Sigmoid colon (tissue), 6 donors: ENCODE measurements at regions not wholly inside any gene's neighbourhood (a gene's known extent, or its start where the extent isn't known, plus 50 kb on each side); places are given as distances from the start of the nearest gene placed in this dataset.

Experiments used
- DNase-seq: peaks from one replicate; pipeline ENCODE4 v3.0.0-alpha.2; 2019
- H3K27ac ChIP-seq, 4 donors: fragments of 200-600 bp; sonication (generic); one replicate each; pipeline ENCODE4 v1.5.1; 2016 to 2019; ENCODE audit warnings: mild to moderate bottlenecking in 1 of 4
- H3K27me3 ChIP-seq, 3 donors: fragments of 200-600 bp; sonication (generic); one replicate each; pipeline ENCODE4 v1.5.1; 2019; ENCODE audit warnings: mild to moderate bottlenecking in 1 of 3
- H3K36me3 ChIP-seq, 4 donors: fragments of 200-600 bp; sonication (generic); one replicate each; pipeline ENCODE4 v1.5.1; 2016 to 2019
- H3K4me1 ChIP-seq, 4 donors: fragments of 200-600 bp; sonication (generic); one replicate each; pipeline ENCODE4 v1.5.1; 2017 to 2019
- H3K4me3 ChIP-seq, 4 donors: fragments of 200-600 bp; sonication (generic); one replicate each; pipeline ENCODE4 v1.5.1; 2017 to 2019; ENCODE audit warnings: mild to moderate bottlenecking in 2 of 4, moderate library complexity in 1 of 4
- H3K9me3 ChIP-seq, 4 donors: fragments of 200-600 bp in 3 of 4; sonication (generic) in 3 of 4; one replicate each; pipeline versions ENCODE4 v1.5.1 to v1.6.1; 2013 to 2019
- EP300 ChIP-seq, 4 donors: sonication (generic); formaldehyde crosslinking; IDR thresholded peaks; one replicate each; pipeline ENCODE4 v1.6.1; 2017; ENCODE audit warnings: antibody characterized with exemption in 4 of 4
- POLR2A ChIP-seq, 2 donors: fragments of 450-650 bp; IDR thresholded peaks; one replicate each; pipeline ENCODE4 v1.6.1; 2016; ENCODE audit warnings: antibody characterized with exemption in 2 of 2, mild to moderate bottlenecking in 2 of 2, moderate library complexity in 2 of 2
- POLR2AphosphoS5 ChIP-seq, 4 donors: sonication (generic); formaldehyde crosslinking; IDR thresholded peaks; one replicate each; pipeline ENCODE4 v1.6.1; 2017; ENCODE audit warnings: antibody characterized with exemption in 4 of 4
- WGBS, 2 donors: extraction: QIAGEN DNeasy Blood & Tissue Kit; methylation state at CpG; one replicate each; pipeline ENCODE4 v1.1.7; 2013; 5-methylcytosine and 5-hydroxymethylcytosine counted together
- intact Hi-C: fragments of 100-400 bp; cut with DNase I; formaldehyde crosslinking; loops from one replicate; pipeline ENCODE4 v1.15.1; 2023
- TF ChIP-seq, protein P1 (sequence below), 4 experiments: fragments of 450-650 bp in 3 of 4; fragments of 200-600 bp in 1 of 4; IDR thresholded peaks; one replicate each; pipeline ENCODE4 v1.5.1; 2016 to 2019; ENCODE audit warnings: antibody characterized with exemption in 4 of 4, mild to moderate bottlenecking in 3 of 4, moderate library complexity in 2 of 4
- donor health status: healthy with polysubstance abuse.
- donor health status: healthy.

DNA sequence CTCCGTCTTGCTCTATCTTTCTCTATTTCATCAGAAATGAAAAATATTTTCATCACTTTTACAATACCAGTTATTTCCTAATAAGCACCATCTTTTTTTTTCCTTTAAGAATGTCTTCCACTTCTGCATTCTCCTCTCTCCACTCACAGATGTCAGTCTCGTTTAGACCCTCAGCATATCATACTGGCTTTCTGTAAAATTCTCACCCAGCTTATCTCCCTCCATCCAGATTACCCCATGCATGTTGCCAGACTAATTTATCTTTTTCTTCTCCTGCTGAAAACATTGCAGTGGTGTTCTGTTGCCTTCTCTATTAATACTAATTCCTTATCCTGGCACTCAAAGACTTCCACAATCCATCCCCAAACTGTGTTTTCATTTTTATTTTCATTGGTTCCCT is 513.8 kb upstream of the KLF12 start:
- intact Hi-C loops: no loop called here
- H3K9me3 ChIP-seq: no peaks in the 10 kb centered on the region
- no peaks in the 10 kb centered on the region for H3K4me1 ChIP-seq
- H3K27ac ChIP-seq: no peak overlapping the region
- 63 to 73% methylated on average over 2 of the region's 2 CpGs for WGBS, 2 donors
- TF ChIP-seq, protein P1, sequence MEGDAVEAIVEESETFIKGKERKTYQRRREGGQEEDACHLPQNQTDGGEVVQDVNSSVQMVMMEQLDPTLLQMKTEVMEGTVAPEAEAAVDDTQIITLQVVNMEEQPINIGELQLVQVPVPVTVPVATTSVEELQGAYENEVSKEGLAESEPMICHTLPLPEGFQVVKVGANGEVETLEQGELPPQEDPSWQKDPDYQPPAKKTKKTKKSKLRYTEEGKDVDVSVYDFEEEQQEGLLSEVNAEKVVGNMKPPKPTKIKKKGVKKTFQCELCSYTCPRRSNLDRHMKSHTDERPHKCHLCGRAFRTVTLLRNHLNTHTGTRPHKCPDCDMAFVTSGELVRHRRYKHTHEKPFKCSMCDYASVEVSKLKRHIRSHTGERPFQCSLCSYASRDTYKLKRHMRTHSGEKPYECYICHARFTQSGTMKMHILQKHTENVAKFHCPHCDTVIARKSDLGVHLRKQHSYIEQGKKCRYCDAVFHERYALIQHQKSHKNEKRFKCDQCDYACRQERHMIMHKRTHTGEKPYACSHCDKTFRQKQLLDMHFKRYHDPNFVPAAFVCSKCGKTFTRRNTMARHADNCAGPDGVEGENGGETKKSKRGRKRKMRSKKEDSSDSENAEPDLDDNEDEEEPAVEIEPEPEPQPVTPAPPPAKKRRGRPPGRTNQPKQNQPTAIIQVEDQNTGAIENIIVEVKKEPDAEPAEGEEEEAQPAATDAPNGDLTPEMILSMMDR (IDR thresholded peaks at IDR 0.05): no peak
- no peak for TF ChIP-seq POLR2A (IDR thresholded peaks at IDR 0.05)
- no peak overlapping the region for H3K4me3 ChIP-seq
- H3K27me3 ChIP-seq: no peaks in the 10 kb centered on the region
- no peak for DNase-seq
- no peaks in the 10 kb centered on the region for H3K36me3 ChIP-seq

DNA sequence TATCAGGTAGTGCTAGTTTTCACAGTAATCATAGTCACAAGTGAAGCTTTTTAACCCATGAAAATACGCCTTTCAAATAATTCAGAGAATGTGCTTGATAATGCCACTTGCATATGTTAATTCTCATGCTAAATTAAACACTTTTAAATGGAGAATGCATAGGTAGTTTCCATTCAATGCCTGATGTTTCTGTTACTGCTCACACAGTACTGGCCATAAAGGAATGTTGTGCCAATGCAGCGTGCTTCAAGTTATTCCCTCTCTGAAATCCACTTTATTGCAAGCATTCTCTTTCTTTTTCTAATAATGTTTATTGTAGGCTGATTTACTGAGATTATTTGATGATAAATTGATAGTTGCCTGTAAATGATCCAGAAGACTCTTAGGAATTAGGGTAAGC is 513.0 kb upstream of the KLF12 start:
- no peak for TF ChIP-seq POLR2A (IDR thresholded peaks at IDR 0.05)
- WGBS, 2 donors: 86 to 88% methylated on average over 2 of the region's 2 CpGs
- H3K9me3 ChIP-seq: no peaks in the 10 kb centered on the region
- H3K4me1 ChIP-seq: no peaks in the 10 kb centered on the region
- intact Hi-C loops: no loop called here
- no peaks in the 10 kb centered on the region for H3K36me3 ChIP-seq
- H3K4me3 ChIP-seq: no peak overlapping the region
- DNase-seq: no peak
- H3K27me3 ChIP-seq: no peaks in the 10 kb centered on the region
- no peak overlapping the region for H3K27ac ChIP-seq

DNA sequence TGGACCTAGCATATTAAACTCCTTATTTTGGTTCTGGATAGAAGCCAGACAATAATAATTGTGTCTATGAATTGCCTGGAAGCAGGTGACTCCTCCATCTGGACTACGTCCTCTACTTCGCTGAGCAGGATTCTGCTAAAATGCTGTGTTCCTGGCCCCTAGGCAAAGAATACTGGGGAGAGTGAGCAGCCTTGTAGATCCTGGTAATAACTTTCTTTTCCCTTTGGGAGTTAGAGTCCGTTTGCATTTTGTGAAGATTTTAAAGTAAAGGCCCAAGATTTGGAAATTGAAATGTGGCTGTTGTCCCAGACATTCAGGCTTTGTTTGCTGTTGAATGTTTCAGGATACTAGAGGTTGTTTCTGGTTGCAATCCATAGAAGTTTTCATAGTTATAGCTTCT is 511.9 kb upstream of the KLF12 start:
- WGBS, 2 donors: 76 to 78% methylated on average over 3 of the region's 3 CpGs
- no peak overlapping the region for H3K4me3 ChIP-seq
- H3K27ac ChIP-seq: no peak overlapping the region
- no peak for TF ChIP-seq EP300 (IDR thresholded peaks at IDR 0.05)
- TF ChIP-seq, protein P1 (IDR thresholded peaks at IDR 0.05): no peak
- TF ChIP-seq POLR2AphosphoS5 (IDR thresholded peaks at IDR 0.05): no peak
- no peak for TF ChIP-seq POLR2A (IDR thresholded peaks at IDR 0.05)
- DNase-seq: no peak
- intact Hi-C loops: no loop called here
- no peaks in the 10 kb centered on the region for H3K36me3 ChIP-seq
- no peaks in the 10 kb centered on the region for H3K4me1 ChIP-seq
- no peaks in the 10 kb centered on the region for H3K27me3 ChIP-seq
- no peaks in the 10 kb centered on the region for H3K9me3 ChIP-seq

DNA sequence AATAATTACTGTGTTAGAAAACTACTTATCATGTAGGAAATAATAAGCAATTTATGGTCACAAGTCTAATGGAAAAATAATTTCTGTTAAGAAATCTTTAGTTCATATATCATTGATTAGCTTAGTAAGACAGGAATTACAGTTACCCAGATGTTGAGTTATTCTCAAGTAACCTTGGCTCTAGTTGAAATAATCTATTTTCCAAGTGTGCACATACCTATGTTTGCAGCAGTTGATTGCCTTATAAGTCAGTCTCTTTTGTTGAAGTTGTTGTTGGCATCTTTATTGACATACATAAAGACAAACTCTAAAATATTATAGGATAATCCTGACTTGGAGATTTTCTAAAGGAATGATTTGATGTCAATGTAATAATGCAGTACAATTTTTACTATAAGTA is 511.4 kb upstream of the KLF12 start:
- Histone ChIP-seq H3K27ac (no peak overlapping the region), H3K4me3 (no peak overlapping the region), H3K9me3 (no peaks in the 10 kb centered on the region), H3K36me3 (no peaks in the 10 kb centered on the region), H3K27me3 (no peaks in the 10 kb centered on the region), H3K4me1 (no peaks in the 10 kb centered on the region)
- TF ChIP-seq, protein P1 (IDR thresholded peaks at IDR 0.05): no peak
- TF ChIP-seq POLR2AphosphoS5 (IDR thresholded peaks at IDR 0.05): no peak
- no peak for TF ChIP-seq POLR2A (IDR thresholded peaks at IDR 0.05)
- TF ChIP-seq EP300 (IDR thresholded peaks at IDR 0.05): no peak
- DNase-seq: no peak
- intact Hi-C loops: no loop called here

DNA sequence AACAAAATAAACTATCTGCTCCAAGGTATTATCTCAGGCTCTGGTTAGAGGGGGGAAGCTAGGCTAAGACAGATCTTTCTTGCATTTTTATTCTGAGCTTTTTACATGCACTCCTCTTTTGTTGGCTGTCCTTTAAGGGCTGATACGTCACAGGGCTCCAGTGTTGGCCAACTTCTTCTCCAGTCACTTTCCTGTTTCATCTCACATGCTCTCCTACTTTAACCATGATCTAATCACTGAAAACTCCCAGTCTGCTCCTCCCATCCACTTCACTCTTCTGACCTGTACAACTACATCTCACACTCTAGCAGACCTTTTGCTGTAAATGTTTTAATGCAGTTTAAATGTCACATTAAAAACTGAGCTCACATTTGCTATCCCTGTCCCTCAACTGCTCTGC is 510.0 kb upstream of the KLF12 start:
- no peaks in the 10 kb centered on the region for H3K36me3 ChIP-seq
- no peak for DNase-seq
- no peak overlapping the region for H3K4me3 ChIP-seq
- no peaks in the 10 kb centered on the region for H3K27me3 ChIP-seq
- no peak overlapping the region for H3K27ac ChIP-seq
- H3K9me3 ChIP-seq: no peaks in the 10 kb centered on the region
- WGBS, 2 donors: 40 to 74% methylated on average over 1 of the region's 1 CpG
- intact Hi-C loops: no loop called here
- TF ChIP-seq, protein P1 (IDR thresholded peaks at IDR 0.05): no peak
- no peak for TF ChIP-seq POLR2AphosphoS5 (IDR thresholded peaks at IDR 0.05)
- TF ChIP-seq POLR2A (IDR thresholded peaks at IDR 0.05): no peak
- no peak for TF ChIP-seq EP300 (IDR thresholded peaks at IDR 0.05)
- H3K4me1 ChIP-seq: no peaks in the 10 kb centered on the region
